ENCODE measurements at regions not wholly inside any gene's neighbourhood (a gene's known extent, or its start where the extent isn't known, plus 50 kb on each side); places are given as distances from the start of the nearest gene placed in this dataset.

DNA sequence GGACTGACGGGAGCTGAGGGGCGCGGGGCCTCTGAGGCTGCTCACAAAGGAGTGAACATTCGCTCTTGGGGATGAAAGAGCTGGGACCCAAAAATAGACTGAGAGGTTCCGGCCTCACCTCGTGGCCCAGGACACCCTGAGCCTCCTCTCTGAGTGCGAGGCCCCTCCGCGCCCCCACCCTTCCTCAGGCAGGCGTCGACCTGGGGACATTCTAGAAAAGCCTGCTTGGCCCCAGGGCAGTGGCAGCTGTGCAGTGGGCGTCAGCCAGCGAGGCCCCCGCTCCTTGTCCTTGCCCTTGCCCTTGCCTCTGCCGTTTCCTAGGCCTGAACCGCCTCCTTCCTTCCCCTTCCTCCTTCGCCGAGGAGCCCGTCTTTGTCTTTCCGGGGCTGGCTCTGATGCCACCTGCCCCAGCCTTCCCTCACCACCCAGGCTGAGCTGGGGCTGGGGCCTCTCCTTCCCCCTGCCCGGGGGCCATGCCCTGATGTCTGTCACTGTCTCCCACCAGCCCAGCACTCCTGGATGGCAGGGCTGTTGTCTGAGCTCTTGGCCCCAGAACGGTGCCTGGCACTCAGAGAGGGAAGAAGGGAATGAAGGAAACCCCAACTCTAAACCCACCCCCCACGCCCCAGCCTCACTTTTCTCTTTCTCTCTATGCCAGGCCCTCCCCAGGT, 208.2 kb upstream of the RTL1 start:
- Mint-ChIP-seq H3K27ac (no peak overlapping the region), H3K4me1 (ENCODE audit: low read depth) (no peaks in the 10 kb centered on the region), H3K36me3 (ENCODE audit: low read depth) (no peaks in the 10 kb centered on the region), H3K27me3 (peaks cover 3% of the 10 kb centered on the region), H3K4me3 (no peak overlapping the region), H3K9me3 (peaks cover under 1% of the 10 kb centered on the region)
- ChIA-PET CTCF (no interaction called here), POLR2A (no interaction called here)
- ATAC-seq (no peak), DNase-seq (no peak)
- no peak for TF ChIP-seq CTCF (IDR thresholded peaks at IDR 0.05)
- intact Hi-C loops (cut with micrococcal nuclease): no loop called here

DNA sequence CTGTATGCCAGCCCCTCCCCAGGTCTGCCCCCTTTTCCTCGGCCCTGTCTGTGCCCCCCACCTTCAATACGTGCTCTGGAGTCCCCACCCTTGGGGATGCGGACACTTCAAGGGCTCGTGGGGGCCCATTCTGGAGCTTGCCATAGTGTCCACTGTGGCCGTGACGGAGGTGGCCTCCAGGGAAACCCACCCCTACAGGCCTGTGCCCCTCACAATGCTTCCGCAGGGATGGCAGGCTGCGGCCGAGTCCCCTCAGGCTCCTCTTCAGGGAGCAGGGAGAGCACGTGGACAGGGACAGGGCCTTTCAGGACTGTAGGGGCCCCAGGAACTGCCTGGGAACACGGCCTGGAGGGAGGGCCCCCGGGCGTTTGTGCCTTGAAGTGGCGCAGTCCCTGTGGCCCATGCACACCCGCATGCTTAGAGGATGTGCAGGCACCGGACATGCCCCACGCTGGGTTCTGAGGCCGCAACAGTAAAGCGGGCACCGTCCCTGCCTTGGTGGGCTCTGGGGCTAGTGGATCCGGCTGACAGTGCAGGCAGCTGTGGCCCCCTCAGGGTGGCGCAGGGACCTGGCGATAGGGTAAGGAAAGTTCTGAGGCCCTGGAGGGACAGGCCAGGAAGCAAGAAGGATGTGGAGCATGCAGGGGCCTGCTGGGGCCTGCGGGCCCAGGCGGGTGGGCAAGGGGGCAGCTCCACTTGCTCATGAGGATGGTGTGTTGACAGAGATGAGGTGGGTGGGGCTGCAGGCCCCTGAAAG, 209.0 kb upstream of the RTL1 start:
- no peaks in the 10 kb centered on the region for H3K36me3 Mint-ChIP-seq (ENCODE audit: low read depth)
- H3K27me3 Mint-ChIP-seq: peaks cover 3% of the 10 kb centered on the region
- H3K27ac Mint-ChIP-seq: no peak overlapping the region
- CTCF ChIA-PET: no interaction called here
- no peak for DNase-seq
- H3K4me1 Mint-ChIP-seq (ENCODE audit: low read depth): no peaks in the 10 kb centered on the region
- TF ChIP-seq CTCF (IDR thresholded peaks at IDR 0.05): no peak
- no peak for ATAC-seq
- H3K9me3 Mint-ChIP-seq: no peaks in the 10 kb centered on the region
- H3K4me3 Mint-ChIP-seq: no peak overlapping the region
- intact Hi-C loops (cut with micrococcal nuclease): no loop called here
- POLR2A ChIA-PET: no interaction called here

GRCh38 chr14:101113108-101113612, 209.6 kb upstream of the RTL1 start:
- ChIA-PET CTCF (no interaction called here), POLR2A (no interaction called here)
- H3K4me1 Mint-ChIP-seq (ENCODE audit: low read depth): no peaks in the 10 kb centered on the region
- ATAC-seq: no peak
- no peaks in the 10 kb centered on the region for H3K36me3 Mint-ChIP-seq (ENCODE audit: low read depth)
- TF ChIP-seq CTCF (IDR thresholded peaks at IDR 0.05): no peak
- DNase-seq: no peak
- H3K27ac Mint-ChIP-seq: no peak overlapping the region
- H3K27me3 Mint-ChIP-seq: peaks cover 3% of the 10 kb centered on the region
- no peaks in the 10 kb centered on the region for H3K9me3 Mint-ChIP-seq
- intact Hi-C loops (cut with micrococcal nuclease): no loop called here
- H3K4me3 Mint-ChIP-seq: no peak overlapping the region

DNA sequence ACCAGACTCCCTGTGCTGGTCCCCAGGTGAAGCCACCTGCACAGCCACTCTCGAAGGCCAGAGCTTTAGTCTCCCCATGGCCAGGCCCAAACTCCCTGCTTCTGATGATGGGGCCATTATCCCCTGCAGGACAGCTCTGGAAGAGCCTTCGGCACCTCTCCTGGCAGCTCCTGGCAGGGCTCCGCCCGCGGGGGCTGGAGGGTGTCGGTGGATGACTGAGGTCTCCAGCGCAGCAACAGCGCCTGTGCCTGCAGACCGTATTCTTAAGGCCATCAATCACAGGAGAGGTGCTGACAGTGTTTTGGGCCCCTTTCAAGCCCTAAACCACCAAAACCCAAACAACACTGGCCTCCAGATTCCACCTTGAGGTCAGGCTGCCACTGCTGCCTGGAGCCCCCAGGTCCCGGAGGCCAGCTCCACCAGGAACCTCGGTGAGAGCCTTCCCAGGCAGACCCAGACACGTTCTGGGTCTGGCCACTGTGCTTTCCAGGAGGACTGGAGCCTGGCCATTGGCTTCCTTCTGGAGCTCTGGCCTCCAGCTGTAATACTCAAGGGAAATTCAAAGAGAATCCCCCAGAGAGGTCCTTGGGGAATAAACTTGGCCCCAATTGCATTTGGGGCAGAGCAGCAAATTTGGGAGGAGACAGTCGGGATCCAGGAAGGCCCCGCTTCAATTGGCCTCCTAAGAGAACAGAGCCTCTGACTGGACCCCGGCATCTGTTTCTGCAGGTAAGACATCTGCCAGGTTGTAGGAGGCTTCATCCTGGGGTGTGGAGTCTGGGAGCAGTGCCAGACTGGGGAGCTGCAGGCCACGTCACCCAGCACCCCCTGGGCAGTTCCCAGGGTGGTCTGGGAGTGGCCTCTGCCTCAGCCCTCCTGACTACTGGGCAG, 210.6 kb upstream of the RTL1 start:
- ChIA-PET CTCF (no interaction called here), POLR2A (no interaction called here)
- Mint-ChIP-seq H3K27me3 (peaks cover 3% of the 10 kb centered on the region), H3K36me3 (ENCODE audit: low read depth) (no peaks in the 10 kb centered on the region), H3K4me1 (ENCODE audit: low read depth) (no peaks in the 10 kb centered on the region), H3K27ac (no peak overlapping the region), H3K4me3 (no peak overlapping the region), H3K9me3 (no peaks in the 10 kb centered on the region)
- ATAC-seq: no peak
- DNase-seq: no peak
- intact Hi-C loops (cut with micrococcal nuclease): no loop called here
- TF ChIP-seq CTCF (IDR thresholded peaks at IDR 0.05): no peak
